Parathyroid adenoma (tissue), 2 donors: ENCODE measurements at regions not wholly inside any gene's neighbourhood (a gene's known extent, or its start where the extent isn't known, plus 50 kb on each side); places are given as distances from the start of the nearest gene placed in this dataset.

Experiments used
- H2AFZ ChIP-seq: fragments of 300-600 bp; sonication (generic); one replicate; pipeline ENCODE4 v1.7.0; 2017; ENCODE audit warnings: antibody characterized with exemption, mild to moderate bottlenecking
- H3K27ac ChIP-seq: fragments of 300-600 bp; sonication (generic); one replicate; pipeline ENCODE4 v1.7.0; 2017
- H3K27me3 ChIP-seq: fragments of 300-600 bp; sonication (generic); one replicate; pipeline ENCODE4 v1.7.0; 2017; ENCODE audit warnings: low read length; ENCODE audit not compliant: control insufficient read depth, insufficient read depth
- H3K36me3 ChIP-seq: fragments of 300-600 bp; sonication (generic); one replicate; pipeline ENCODE4 v1.7.0; 2017; ENCODE audit warnings: low read length; ENCODE audit not compliant: control insufficient read depth, insufficient read depth
- H3K4me1 ChIP-seq: fragments of 300-600 bp; sonication (generic); one replicate; pipeline ENCODE4 v1.7.0; 2017; ENCODE audit warnings: control low read depth
- H3K4me2 ChIP-seq: fragments of 300-600 bp; sonication (generic); one replicate; pipeline ENCODE4 v1.7.0; 2017; ENCODE audit warnings: low read length
- H3K4me3 ChIP-seq: fragments of 300-600 bp; sonication (generic); one replicate; pipeline ENCODE4 v1.7.0; 2017; ENCODE audit warnings: low read depth, low read length
- H3K79me2 ChIP-seq: fragments of 300-600 bp; sonication (generic); one replicate; pipeline ENCODE4 v1.7.0; 2017; ENCODE audit warnings: control low read depth
- H3K9ac ChIP-seq: fragments of 300-600 bp; sonication (generic); one replicate; pipeline ENCODE4 v1.7.0; 2017; ENCODE audit warnings: mild to moderate bottlenecking
- H3K9me3 ChIP-seq: fragments of 300-600 bp; sonication (generic); one replicate; pipeline ENCODE4 v1.7.0; 2017; ENCODE audit warnings: low read length; ENCODE audit not compliant: control insufficient read depth
- TF ChIP-seq, protein P1 (sequence below): fragments of 300-600 bp; sonication (generic); IDR thresholded peaks from one replicate; pipeline ENCODE4 v1.7.0; 2017; ENCODE audit warnings: antibody characterized with exemption, mild to moderate bottlenecking
- donor health status: primary hyperparathyroidism.

GRCh38 chr2:236847538-236848263 lies 238.0 kb upstream of the COPS8 start:
- no peak overlapping the region for H3K4me3 ChIP-seq

DNA sequence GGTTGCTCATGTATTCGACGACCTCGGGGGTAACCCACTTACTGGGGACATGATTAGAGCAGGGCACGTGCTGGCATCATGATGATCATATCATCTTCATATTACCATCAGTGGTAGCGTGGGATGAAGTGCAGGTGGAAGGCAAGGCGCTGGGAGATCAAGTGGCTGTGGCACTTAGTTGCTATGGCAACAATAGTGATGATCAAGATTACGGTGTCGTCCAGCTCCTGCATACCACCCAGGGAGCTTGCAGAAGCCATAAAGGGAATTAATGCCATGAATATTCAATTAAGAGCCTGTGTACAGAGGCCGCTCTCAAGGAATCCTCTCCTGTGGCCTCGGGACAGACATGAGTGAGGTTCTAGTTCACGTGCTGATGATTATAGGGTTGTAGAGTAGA lies 237.2 kb upstream of the COPS8 start:
- TF ChIP-seq, protein P1, sequence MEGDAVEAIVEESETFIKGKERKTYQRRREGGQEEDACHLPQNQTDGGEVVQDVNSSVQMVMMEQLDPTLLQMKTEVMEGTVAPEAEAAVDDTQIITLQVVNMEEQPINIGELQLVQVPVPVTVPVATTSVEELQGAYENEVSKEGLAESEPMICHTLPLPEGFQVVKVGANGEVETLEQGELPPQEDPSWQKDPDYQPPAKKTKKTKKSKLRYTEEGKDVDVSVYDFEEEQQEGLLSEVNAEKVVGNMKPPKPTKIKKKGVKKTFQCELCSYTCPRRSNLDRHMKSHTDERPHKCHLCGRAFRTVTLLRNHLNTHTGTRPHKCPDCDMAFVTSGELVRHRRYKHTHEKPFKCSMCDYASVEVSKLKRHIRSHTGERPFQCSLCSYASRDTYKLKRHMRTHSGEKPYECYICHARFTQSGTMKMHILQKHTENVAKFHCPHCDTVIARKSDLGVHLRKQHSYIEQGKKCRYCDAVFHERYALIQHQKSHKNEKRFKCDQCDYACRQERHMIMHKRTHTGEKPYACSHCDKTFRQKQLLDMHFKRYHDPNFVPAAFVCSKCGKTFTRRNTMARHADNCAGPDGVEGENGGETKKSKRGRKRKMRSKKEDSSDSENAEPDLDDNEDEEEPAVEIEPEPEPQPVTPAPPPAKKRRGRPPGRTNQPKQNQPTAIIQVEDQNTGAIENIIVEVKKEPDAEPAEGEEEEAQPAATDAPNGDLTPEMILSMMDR, result no peak
- Histone ChIP-seq H3K4me3 (no peak overlapping the region), H3K4me2 (no peak overlapping the region), H3K9me3 (no peaks in the 10 kb centered on the region), H3K4me1 (no peaks in the 10 kb centered on the region), H3K36me3 (no peaks in the 10 kb centered on the region), H3K79me2 (no peaks in the 10 kb centered on the region), H3K27ac (no peak overlapping the region), H3K9ac (no peak overlapping the region), H3K27me3 (no peaks in the 10 kb centered on the region), H2AFZ (no peak overlapping the region)

More at GRCh38 chr2:236847538-236848263, 238.0 kb upstream of the COPS8 start:
- Histone ChIP-seq H2AFZ (no peak overlapping the region), H3K36me3 (no peaks in the 10 kb centered on the region), H3K79me2 (no peaks in the 10 kb centered on the region), H3K9ac (no peak overlapping the region), H3K27ac (no peak overlapping the region), H3K27me3 (no peaks in the 10 kb centered on the region), H3K4me1 (no peaks in the 10 kb centered on the region), H3K4me2 (no peak overlapping the region), H3K9me3 (no peaks in the 10 kb centered on the region)
- TF ChIP-seq, protein P1, result no peak

DNA sequence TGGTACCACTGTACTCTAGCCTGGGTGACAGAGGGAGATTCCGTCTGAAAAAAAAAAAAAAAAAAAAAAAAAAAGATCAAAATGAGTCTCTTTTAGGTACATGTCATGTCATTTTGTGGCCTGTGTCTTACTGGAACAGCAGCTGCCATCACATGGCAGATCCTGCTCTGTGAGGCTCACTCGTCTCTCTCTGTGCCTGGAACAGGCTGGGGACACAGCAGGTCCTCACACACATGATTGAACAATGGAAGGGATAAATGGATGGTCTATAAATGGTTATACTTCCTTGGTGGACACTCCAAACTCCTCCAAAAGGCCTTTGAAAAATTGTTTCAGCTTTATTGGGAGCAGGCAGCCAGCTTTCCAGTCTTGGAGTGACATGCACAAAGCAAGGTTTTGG lies 236.2 kb upstream of the COPS8 start:
- no peak overlapping the region for H2AFZ ChIP-seq
- no peaks in the 10 kb centered on the region for H3K27me3 ChIP-seq
- H3K79me2 ChIP-seq, result no peaks in the 10 kb centered on the region
- TF ChIP-seq, protein P1, result no peak
- no peak overlapping the region for H3K4me2 ChIP-seq
- H3K4me1 ChIP-seq, result no peaks in the 10 kb centered on the region
- H3K36me3 ChIP-seq, result no peaks in the 10 kb centered on the region
- no peak overlapping the region for H3K9ac ChIP-seq
- H3K4me3 ChIP-seq, result no peak overlapping the region
- no peak overlapping the region for H3K27ac ChIP-seq
- H3K9me3 ChIP-seq, result no peaks in the 10 kb centered on the region

- TF ChIP-seq, protein P1, result no peak
- Histone ChIP-seq H3K27ac (no peak overlapping the region), H3K4me3 (no peak overlapping the region), H3K9ac (no peak overlapping the region), H3K36me3 (no peaks in the 10 kb centered on the region), H3K4me1 (no peaks in the 10 kb centered on the region), H3K27me3 (no peaks in the 10 kb centered on the region), H2AFZ (no peak overlapping the region), H3K4me2 (no peak overlapping the region), H3K79me2 (no peaks in the 10 kb centered on the region), H3K9me3 (no peaks in the 10 kb centered on the region)
These were observed 235.7 kb upstream of the COPS8 start for GRCh38 chr2:236849940-236850339.

GRCh38 chr2:236851187-236851586 lies 234.5 kb upstream of the COPS8 start:
- TF ChIP-seq, protein P1, result no peak
- H3K36me3 ChIP-seq, result no peaks in the 10 kb centered on the region

More at GRCh38 chr2:236851187-236851586, 234.5 kb upstream of the COPS8 start:
- H3K27me3 ChIP-seq, result no peaks in the 10 kb centered on the region
- no peaks in the 10 kb centered on the region for H3K9me3 ChIP-seq
- no peaks in the 10 kb centered on the region for H3K79me2 ChIP-seq
- no peak overlapping the region for H3K9ac ChIP-seq
- no peak overlapping the region for H3K4me2 ChIP-seq
- no peak overlapping the region for H2AFZ ChIP-seq
- no peak overlapping the region for H3K4me3 ChIP-seq
- no peak overlapping the region for H3K27ac ChIP-seq
- H3K4me1 ChIP-seq, result no peaks in the 10 kb centered on the region
